IPS-15b (cell line): ENCODE measurements at regions not wholly inside any gene's neighbourhood (a gene's known extent, or its start where the extent isn't known, plus 50 kb on each side); places are given as distances from the start of the nearest gene placed in this dataset.

Experiments used
- H3K27me3 ChIP-seq: one replicate; pipeline ENCODE4 v1.6.1; 2013; ENCODE audit warnings: low read length; ENCODE audit not compliant: control insufficient read depth, insufficient read depth
- H3K36me3 ChIP-seq: one replicate; pipeline ENCODE4 v1.6.1; 2013; ENCODE audit warnings: low read length; ENCODE audit not compliant: control insufficient read depth, insufficient read depth
- H3K4me1 ChIP-seq: one replicate; pipeline ENCODE4 v1.6.1; 2013; ENCODE audit warnings: mild to moderate bottlenecking, low read length; ENCODE audit not compliant: control insufficient read depth, insufficient read depth
- H3K4me3 ChIP-seq: one replicate; pipeline ENCODE4 v1.5.1; 2013; ENCODE audit warnings: low read depth, low read length
- H3K9ac ChIP-seq: one replicate; pipeline ENCODE4 v1.6.1; 2013; ENCODE audit warnings: low read depth, mild to moderate bottlenecking, low read length
- H3K9me3 ChIP-seq: one replicate; pipeline ENCODE4 v1.6.1; 2013; ENCODE audit warnings: mild to moderate bottlenecking, low read length; ENCODE audit not compliant: control insufficient read depth, insufficient read depth

GRCh38 chr14:73764406-73765280, 50.5 kb upstream of the PNMA1 start:
- Histone ChIP-seq H3K9me3 (no peaks in the 10 kb centered on the region), H3K9ac (no peak overlapping the region), H3K4me3 (no peak overlapping the region), H3K36me3 (no peaks in the 10 kb centered on the region), H3K4me1 (peaks cover 8% of the 10 kb centered on the region), H3K27me3 (peaks cover 13% of the 10 kb centered on the region)
